Astrocyte (in vitro differentiated cells and primary cell): ENCODE measurements at regions not wholly inside any gene's neighbourhood (a gene's known extent, or its start where the extent isn't known, plus 50 kb on each side); places are given as distances from the start of the nearest gene placed in this dataset.

Experiments
- DNase-seq: peaks from one replicate; pipeline ENCODE4 v3.0.0-alpha.2; 2010; ENCODE audit warnings: low read depth
- FAIRE-seq: peaks from 2 replicates; lab custom pipeline; 2011; peaks lifted over from hg19 to GRCh38; lab: Jason Lieb, UNC
- H2AFZ ChIP-seq: 2 replicates; pipeline ENCODE4 v1.6.0; 2012; ENCODE audit warnings: low read depth, low read length, inconsistent platforms
- H3K27ac ChIP-seq: 2 replicates; pipeline ENCODE4 v1.5.1; 2011; ENCODE audit warnings: low read depth, low read length, inconsistent platforms
- H3K27me3 ChIP-seq: 2 replicates; pipeline ENCODE4 v1.6.0; 2011; ENCODE audit warnings: low read length, inconsistent platforms; ENCODE audit not compliant: insufficient read depth
- H3K36me3 ChIP-seq: 2 replicates; pipeline ENCODE4 v1.5.1; 2011; ENCODE audit warnings: low read length, inconsistent platforms; ENCODE audit not compliant: insufficient read depth
- H3K4me1 ChIP-seq: 2 replicates; pipeline ENCODE4 v1.5.1; 2011; ENCODE audit warnings: low read length, inconsistent platforms; ENCODE audit not compliant: insufficient read depth
- H3K4me2 ChIP-seq: 2 replicates; pipeline ENCODE4 v1.6.0; 2012; ENCODE audit warnings: low read length, inconsistent platforms
- H3K4me3 ChIP-seq: 2 replicates; pipeline ENCODE4 v1.5.1; 2011; ENCODE audit warnings: low read depth, mild to moderate bottlenecking, low read length, inconsistent platforms; ENCODE audit not compliant: insufficient read depth
- H3K79me2 ChIP-seq: 2 replicates; pipeline ENCODE4 v1.6.0; 2012; ENCODE audit warnings: mild to moderate bottlenecking, low read length, inconsistent platforms; ENCODE audit not compliant: insufficient read depth
- H3K9ac ChIP-seq: 2 replicates; pipeline ENCODE4 v1.6.0; 2012; ENCODE audit warnings: mild to moderate bottlenecking, low read length, inconsistent platforms
- H3K9me3 ChIP-seq: 2 replicates; pipeline ENCODE4 v1.5.1; 2012; ENCODE audit warnings: low read depth, mild to moderate bottlenecking, low read length, inconsistent platforms; ENCODE audit not compliant: insufficient read depth
- H4K20me1 ChIP-seq: 2 replicates; pipeline ENCODE4 v1.6.0; 2012; ENCODE audit warnings: low read length, inconsistent platforms; ENCODE audit not compliant: insufficient read depth
- H3K27ac Mint-ChIP-seq: one replicate; pipeline ENCODE4 v1.8.0; 2021; ENCODE audit warnings: mild to moderate bottlenecking, mixed read lengths; ENCODE audit not compliant: unreplicated experiment
- H3K27me3 Mint-ChIP-seq: one replicate; pipeline ENCODE4 v1.8.0; 2021; ENCODE audit warnings: low read depth, mixed read lengths; ENCODE audit not compliant: unreplicated experiment
- H3K36me3 Mint-ChIP-seq: one replicate; pipeline ENCODE4 v1.8.0; 2021; ENCODE audit warnings: low read depth, mixed read lengths; ENCODE audit not compliant: unreplicated experiment
- H3K4me1 Mint-ChIP-seq: one replicate; pipeline ENCODE4 v1.8.0; 2021; ENCODE audit warnings: low read depth, mixed read lengths; ENCODE audit not compliant: unreplicated experiment
- H3K4me3 Mint-ChIP-seq: one replicate; pipeline ENCODE4 v1.8.0; 2021; ENCODE audit warnings: mild to moderate bottlenecking, moderate library complexity, mixed read lengths; ENCODE audit not compliant: unreplicated experiment
- H3K9me3 Mint-ChIP-seq: one replicate; pipeline ENCODE4 v1.8.0; 2021; ENCODE audit warnings: mild to moderate bottlenecking, mixed read lengths; ENCODE audit not compliant: unreplicated experiment
- CTCF ChIP-seq: IDR thresholded peaks from 2 replicates; pipeline ENCODE4 v1.5.1; 2011; ENCODE audit warnings: low read depth, mild to moderate bottlenecking, inconsistent platforms, low read length, moderate library complexity; ENCODE audit not compliant: insufficient read depth
- EZH2 ChIP-seq: IDR thresholded peaks from 2 replicates; pipeline ENCODE4 v1.6.1; 2012; ENCODE audit warnings: mild to moderate bottlenecking, low read length, inconsistent platforms; ENCODE audit not compliant: insufficient read depth

DNA sequence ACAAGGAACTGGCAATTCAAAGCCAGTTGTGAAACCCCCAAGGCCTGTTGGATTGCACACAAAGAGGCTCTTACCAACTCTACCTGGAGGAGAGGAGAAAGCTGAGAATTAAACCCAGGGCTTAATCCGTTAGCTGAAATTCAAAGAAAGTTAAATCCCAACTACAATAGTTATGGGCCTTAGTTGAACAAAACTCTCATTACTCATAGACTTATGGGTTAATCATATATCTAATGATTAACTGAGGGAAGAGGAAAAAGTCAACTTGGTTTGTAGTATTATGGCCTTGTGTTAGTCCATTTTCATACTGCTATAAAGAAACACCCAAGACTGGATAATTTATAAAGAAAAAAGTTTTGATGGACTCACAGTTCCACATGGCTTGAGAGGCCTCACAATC is 838.2 kb upstream of the ADGRL2 start:
- H3K36me3 Mint-ChIP-seq: no peaks in the 10 kb centered on the region

GRCh38 chr1:80961464-80962190 is 839.1 kb upstream of the ADGRL2 start:
- H3K27me3 Mint-ChIP-seq: no peaks in the 10 kb centered on the region
- Histone ChIP-seq H3K27ac (no peak overlapping the region), H3K4me1 (no peaks in the 10 kb centered on the region), H3K9me3 (no peaks in the 10 kb centered on the region), H3K36me3 (no peaks in the 10 kb centered on the region), H3K4me3 (no peak overlapping the region), H3K9ac (no peak overlapping the region), H3K79me2 (no peaks in the 10 kb centered on the region), H3K4me2 (no peak overlapping the region), H3K27me3 (no peaks in the 10 kb centered on the region), H4K20me1 (no peaks in the 10 kb centered on the region), H2AFZ (no peak overlapping the region)
- no peak for TF ChIP-seq EZH2
- no peak for TF ChIP-seq CTCF
- H3K4me1 Mint-ChIP-seq: no peaks in the 10 kb centered on the region
- no peak overlapping the region for H3K27ac Mint-ChIP-seq
- H3K9me3 Mint-ChIP-seq: no peaks in the 10 kb centered on the region
- DNase-seq (peak; percentile 0), FAIRE-seq (no peak)
- no peaks in the 10 kb centered on the region for H3K36me3 Mint-ChIP-seq
- no peak overlapping the region for H3K4me3 Mint-ChIP-seq

More for the DNA sequence above, 838.2 kb upstream of the ADGRL2 start:
- no peaks in the 10 kb centered on the region for H3K27me3 ChIP-seq
- H3K36me3 ChIP-seq: no peaks in the 10 kb centered on the region
- no peaks in the 10 kb centered on the region for H3K79me2 ChIP-seq
- no peak overlapping the region for H3K27ac Mint-ChIP-seq
- DNase-seq (no peak), FAIRE-seq (no peak)
- H3K4me1 Mint-ChIP-seq: no peaks in the 10 kb centered on the region
- no peaks in the 10 kb centered on the region for H3K4me1 ChIP-seq
- no peaks in the 10 kb centered on the region for H4K20me1 ChIP-seq
- H3K27ac ChIP-seq: no peak overlapping the region
- H3K4me3 Mint-ChIP-seq: no peak overlapping the region
- no peak overlapping the region for H3K9ac ChIP-seq
- H3K9me3 Mint-ChIP-seq: no peaks in the 10 kb centered on the region
- H3K9me3 ChIP-seq: no peaks in the 10 kb centered on the region
- H3K4me2 ChIP-seq: no peak overlapping the region
- no peaks in the 10 kb centered on the region for H3K27me3 Mint-ChIP-seq
- H2AFZ ChIP-seq: no peak overlapping the region
- H3K4me3 ChIP-seq: no peak overlapping the region
- TF ChIP-seq CTCF: no peak
- TF ChIP-seq EZH2: no peak

DNA sequence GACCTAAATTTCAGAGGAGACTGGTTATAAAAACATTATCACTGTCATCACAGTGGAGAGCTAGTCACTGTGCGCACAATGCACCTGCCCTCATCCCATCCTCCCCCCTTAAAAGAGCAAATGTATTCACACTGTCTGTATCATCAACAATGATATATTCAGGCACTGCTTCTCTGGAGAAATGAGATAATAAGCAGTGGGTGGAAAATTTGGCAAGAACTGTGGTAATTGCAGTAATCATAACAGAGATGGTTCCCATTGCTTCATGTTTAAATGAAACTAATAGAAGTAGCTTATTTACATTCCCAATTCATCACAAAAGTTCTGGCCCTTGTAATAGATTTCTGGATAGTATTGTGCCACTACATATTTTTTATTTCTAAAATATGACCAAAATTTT is 867.4 kb upstream of the ADGRL2 start:
- H3K4me3 ChIP-seq: no peak overlapping the region

More for the DNA sequence above, 867.4 kb upstream of the ADGRL2 start:
- H4K20me1 ChIP-seq: no peaks in the 10 kb centered on the region
- H3K9me3 Mint-ChIP-seq: peaks cover 2% of the 10 kb centered on the region
- H3K27me3 Mint-ChIP-seq: no peaks in the 10 kb centered on the region
- no peaks in the 10 kb centered on the region for H3K79me2 ChIP-seq
- H3K36me3 ChIP-seq: no peaks in the 10 kb centered on the region
- H3K27ac Mint-ChIP-seq: no peak overlapping the region
- no peaks in the 10 kb centered on the region for H3K4me1 Mint-ChIP-seq
- H3K9me3 ChIP-seq: peaks cover 3% of the 10 kb centered on the region
- no peak for DNase-seq
- no peak overlapping the region for H3K4me2 ChIP-seq
- no peak for TF ChIP-seq CTCF
- TF ChIP-seq EZH2: no peak
- H3K9ac ChIP-seq: no peak overlapping the region
- H3K4me1 ChIP-seq: no peaks in the 10 kb centered on the region
- no peak overlapping the region for H3K27ac ChIP-seq
- FAIRE-seq: no peak
- H3K27me3 ChIP-seq: no peaks in the 10 kb centered on the region
- H3K36me3 Mint-ChIP-seq: peaks cover 2% of the 10 kb centered on the region
- no peak overlapping the region for H3K4me3 Mint-ChIP-seq
- H2AFZ ChIP-seq: no peak overlapping the region
